Endodermal cell (in vitro differentiated cells): ENCODE measurements at regions not wholly inside any gene's neighbourhood (a gene's known extent, or its start where the extent isn't known, plus 50 kb on each side); places are given as distances from the start of the nearest gene placed in this dataset.

Experiments
- DNase-seq: peaks from one replicate; pipeline ENCODE4 v3.0.0-alpha.2; 2017
- H3K27ac ChIP-seq: 2 replicates; pipeline ENCODE4 v1.5.1; 2013; ENCODE audit warnings: mild to moderate bottlenecking, low read depth, low read length, moderate library complexity
- H3K27me3 ChIP-seq: 2 replicates; pipeline ENCODE4 v1.6.1; 2013; ENCODE audit warnings: mild to moderate bottlenecking, low read length, moderate library complexity; ENCODE audit not compliant: insufficient read depth, control insufficient read depth, poor library complexity, severe bottlenecking
- H3K36me3 ChIP-seq: 2 replicates; pipeline ENCODE4 v1.7.0; 2013; ENCODE audit warnings: mild to moderate bottlenecking, low read length, moderate library complexity; ENCODE audit not compliant: control insufficient read depth, insufficient read depth
- H3K4me1 ChIP-seq: one replicate; pipeline ENCODE4 v1.7.0; 2013; ENCODE audit warnings: low read length; ENCODE audit not compliant: control insufficient read depth, insufficient read depth
- H3K4me3 ChIP-seq: 2 replicates; pipeline ENCODE4 v1.5.1; 2013; ENCODE audit warnings: mild to moderate bottlenecking, low read length, moderate library complexity
- H3K9ac ChIP-seq: 2 replicates; pipeline ENCODE4 v1.6.1; 2013; ENCODE audit warnings: mild to moderate bottlenecking, low read length, moderate library complexity; ENCODE audit not compliant: poor library complexity, severe bottlenecking; ENCODE audit errors: extremely low read depth
- H3K9me3 ChIP-seq: 2 replicates; pipeline ENCODE4 v1.6.1; 2013; ENCODE audit warnings: mild to moderate bottlenecking, low read length, moderate library complexity; ENCODE audit not compliant: control insufficient read depth
- H3K27ac Mint-ChIP-seq: 2 replicates; pipeline ENCODE4 v1.8.0; 2020; ENCODE audit warnings: mixed read lengths
- H3K27me3 Mint-ChIP-seq: 2 replicates; pipeline ENCODE4 v1.8.0; 2021; ENCODE audit warnings: mild to moderate bottlenecking, mixed read lengths; ENCODE audit not compliant: insufficient read depth
- H3K36me3 Mint-ChIP-seq: 2 replicates; pipeline ENCODE4 v1.8.0; 2020; ENCODE audit warnings: low read depth, mixed read lengths
- H3K4me1 Mint-ChIP-seq: 2 replicates; pipeline ENCODE4 v1.8.0; 2020; ENCODE audit warnings: mixed read lengths
- H3K4me3 Mint-ChIP-seq: 2 replicates; pipeline ENCODE4 v1.8.0; 2020; ENCODE audit warnings: mild to moderate bottlenecking, moderate library complexity, mixed read lengths
- H3K9me3 Mint-ChIP-seq: 2 replicates; pipeline ENCODE4 v1.8.0; 2020; ENCODE audit warnings: mild to moderate bottlenecking, mixed read lengths
- CTCF ChIP-seq: fragments of 200-600 bp; sonication (generic); conservative IDR thresholded peaks from 2 replicates; pipeline ENCODE4 v1.5.0; 2021; ENCODE audit warnings: antibody characterized with exemption, mild to moderate bottlenecking
- WGBS, 2 experiments: methylation state at CpG; one replicate each; pipeline versions ENCODE4 v1.1.5 to v1.1.7; 2013; ENCODE audit warnings: missing lambda C conversion rate in 2 of 2, mixed read lengths in 1 of 2; ENCODE audit not compliant: insufficient coverage in 1 of 2, insufficient read length in 1 of 2; 5-methylcytosine and 5-hydroxymethylcytosine counted together

GRCh38 chr10:20369863-20370736, 527.0 kb downstream of the NEBL start:
- TF ChIP-seq CTCF: peak; percentile 44
- peak; percentile 93 for DNase-seq
- Mint-ChIP-seq H3K4me3 (peak overlapping the region; percentile 51), H3K36me3 (peaks cover 5% of the 10 kb centered on the region), H3K4me1 (peaks cover 23% of the 10 kb centered on the region), H3K27ac (peak overlapping the region; percentile 99), H3K27me3 (no peaks in the 10 kb centered on the region), H3K9me3 (peaks cover 48% of the 10 kb centered on the region)
- 57 to 63% methylated on average over 6 to 9 of the region's 9 CpGs for WGBS, 2 experiments
- Histone ChIP-seq H3K27me3 (no peaks in the 10 kb centered on the region), H3K9ac (no peak overlapping the region), H3K9me3 (peaks cover 10% of the 10 kb centered on the region), H3K4me3 (no peak overlapping the region), H3K27ac (no peak overlapping the region), H3K36me3 (no peaks in the 10 kb centered on the region), H3K4me1 (peaks cover 2% of the 10 kb centered on the region)

GRCh38 chr10:20363684-20364083, 533.4 kb downstream of the NEBL start:
- H3K4me1 Mint-ChIP-seq: no peaks in the 10 kb centered on the region
- H3K36me3 Mint-ChIP-seq: no peaks in the 10 kb centered on the region
- Histone ChIP-seq H3K27me3 (no peaks in the 10 kb centered on the region), H3K4me1 (no peaks in the 10 kb centered on the region), H3K9me3 (peaks cover 4% of the 10 kb centered on the region), H3K36me3 (no peaks in the 10 kb centered on the region), H3K27ac (no peak overlapping the region), H3K4me3 (no peak overlapping the region), H3K9ac (no peak overlapping the region)
- H3K27me3 Mint-ChIP-seq: no peaks in the 10 kb centered on the region
- H3K27ac Mint-ChIP-seq: no peak overlapping the region
- H3K4me3 Mint-ChIP-seq: no peak overlapping the region
- no peak for TF ChIP-seq CTCF
- peaks cover 32% of the 10 kb centered on the region for H3K9me3 Mint-ChIP-seq
- no peak for DNase-seq

GRCh38 chr10:20355915-20356314, 539.7 kb downstream of the PLXDC2 start:
- no peak overlapping the region for H3K27ac Mint-ChIP-seq
- DNase-seq: no peak

More at GRCh38 chr10:20355915-20356314, 539.7 kb downstream of the PLXDC2 start:
- H3K27me3 ChIP-seq: no peaks in the 10 kb centered on the region
- H3K4me1 ChIP-seq: no peaks in the 10 kb centered on the region
- no peaks in the 10 kb centered on the region for H3K36me3 Mint-ChIP-seq
- no peaks in the 10 kb centered on the region for H3K27me3 Mint-ChIP-seq
- TF ChIP-seq CTCF: no peak
- 77% methylated on average over 4 of the region's 4 CpGs; no CpG with 5 or more reads in 1 of the 2 experiments for WGBS, 2 experiments
- no peak overlapping the region for H3K4me3 ChIP-seq
- no peak overlapping the region for H3K9ac ChIP-seq
- no peak overlapping the region for H3K4me3 Mint-ChIP-seq
- H3K36me3 ChIP-seq: no peaks in the 10 kb centered on the region
- H3K27ac ChIP-seq: no peak overlapping the region
- H3K4me1 Mint-ChIP-seq: no peaks in the 10 kb centered on the region
- H3K9me3 ChIP-seq: peaks cover 6% of the 10 kb centered on the region
- H3K9me3 Mint-ChIP-seq: peaks cover 7% of the 10 kb centered on the region
